CD4-positive, alpha-beta T cell treated with Interleukin-6 for 4 hours (primary cell): ENCODE measurements at regions not wholly inside any gene's neighbourhood (a gene's known extent, or its start where the extent isn't known, plus 50 kb on each side); places are given as distances from the start of the nearest gene placed in this dataset.

Experiments
- DNase-seq: peaks from one replicate; pipeline ENCODE4 v3.0.0-alpha.2; 2020; ENCODE audit warnings: mixed read lengths

- DNase-seq, result peak; percentile 58
These were observed 168.7 kb upstream of the ITGB1 start for GRCh38 chr10:33126742-33127141.

GRCh38 chr10:33125522-33126517 lies 167.8 kb upstream of the ITGB1 start:
- DNase-seq, result peak; percentile 66

GRCh38 chr10:33125111-33125510 lies 167.1 kb upstream of the ITGB1 start:
- DNase-seq, result no peak

GRCh38 chr10:33123680-33124079 lies 165.7 kb upstream of the ITGB1 start:
- DNase-seq, result no peak

- DNase-seq, result no peak
These were observed 164.2 kb upstream of the ITGB1 start for GRCh38 chr10:33122014-33122809.

GRCh38 chr10:33120700-33121099 lies 162.7 kb upstream of the ITGB1 start:
- no peak for DNase-seq

GRCh38 chr10:33120275-33120674 lies 162.2 kb upstream of the ITGB1 start:
- DNase-seq, result no peak

- peak; percentile 73 for DNase-seq
These were observed 159.8 kb upstream of the ITGB1 start for GRCh38 chr10:33117816-33118215.

- no peak for DNase-seq
These were observed 159.2 kb upstream of the ITGB1 start for GRCh38 chr10:33117230-33117629.

- DNase-seq, result peak; percentile 53
These were observed 158.0 kb upstream of the ITGB1 start for GRCh38 chr10:33115738-33116719.

GRCh38 chr10:33114451-33114952 lies 156.5 kb upstream of the ITGB1 start:
- peak; percentile 37 for DNase-seq

- DNase-seq, result no peak
These were observed 155.4 kb upstream of the ITGB1 start for GRCh38 chr10:33113466-33113865.

GRCh38 chr10:33112831-33113455 lies 154.9 kb upstream of the ITGB1 start:
- DNase-seq, result no peak

- DNase-seq, result no peak
These were observed 153.5 kb upstream of the ITGB1 start for GRCh38 chr10:33111488-33112051.

- no peak for DNase-seq
These were observed 151.9 kb upstream of the ITGB1 start for GRCh38 chr10:33109788-33110469.

GRCh38 chr10:33109384-33109783 lies 151.4 kb upstream of the ITGB1 start:
- no peak for DNase-seq

GRCh38 chr10:33107953-33108352 lies 149.9 kb upstream of the ITGB1 start:
- no peak for DNase-seq

GRCh38 chr10:33106767-33107166 lies 148.7 kb upstream of the ITGB1 start:
- DNase-seq, result no peak

GRCh38 chr10:33103863-33104379 lies 145.9 kb upstream of the ITGB1 start:
- no peak for DNase-seq

- no peak for DNase-seq
These were observed 144.0 kb upstream of the ITGB1 start for GRCh38 chr10:33102071-33102470.

GRCh38 chr10:33101392-33101787 lies 143.4 kb upstream of the ITGB1 start:
- no peak for DNase-seq
